Adrenal gland (tissue), 9 donors: ENCODE measurements at regions not wholly inside any gene's neighbourhood (a gene's known extent, or its start where the extent isn't known, plus 50 kb on each side); places are given as distances from the start of the nearest gene placed in this dataset.

Experiments used
- DNase-seq, 7 donors: peaks; one replicate each; pipeline ENCODE4 v3.0.0-alpha.2; 2019 to 2020
- H3K27ac ChIP-seq, 5 donors: fragments of 200-600 bp; sonication (generic) in 4 of 5; 1 replicate in 3 of 5; 2 replicates in 2 of 5; pipeline versions ENCODE4 v1.5.1 to v1.8.0; 2016 to 2020; ENCODE audit warnings: mild to moderate bottlenecking in 1 of 5
- H3K27me3 ChIP-seq: fragments of 200-600 bp; 2 replicates; pipeline ENCODE4 v1.8.0; 2021
- H3K36me3 ChIP-seq, 2 donors: fragments of 200-600 bp; replicated peaks in 1 of 2; 1 replicate in 1 of 2; 2 replicates in 1 of 2; pipeline versions ENCODE4 v1.5.1 to v1.8.0; 2018 to 2022
- H3K4me1 ChIP-seq, 2 donors: fragments of 200-600 bp; replicated peaks in 1 of 2; 1 replicate in 1 of 2; 2 replicates in 1 of 2; pipeline versions ENCODE4 v1.5.1 to v1.8.0; 2018 to 2021
- H3K4me3 ChIP-seq, 4 donors: fragments of 200-600 bp; sonication (generic) in 3 of 4; one replicate each; pipeline ENCODE4 v1.5.1; 2016 to 2018
- H3K9me3 ChIP-seq, 3 donors: fragments of 200-600 bp; sonication (generic) in 1 of 3; replicated peaks in 1 of 3; 1 replicate in 2 of 3; 2 replicates in 1 of 3; pipeline versions ENCODE4 v1.5.1 to v1.8.0; 2016 to 2021
- POLR2A ChIP-seq, 2 donors: fragments of 450-650 bp; IDR thresholded peaks; one replicate each; pipeline ENCODE4 v1.6.1; 2017; ENCODE audit warnings: antibody characterized with exemption in 2 of 2, mild to moderate bottlenecking in 2 of 2, moderate library complexity in 1 of 2
- WGBS, 4 donors: extraction: QIAGEN DNeasy Blood & Tissue Kit in 2 of 4; methylation state at CpG; one replicate each; pipeline versions ENCODE4 v1.1.5 to v1.1.7; 2013 to 2017; 5-methylcytosine and 5-hydroxymethylcytosine counted together
- intact Hi-C, 2 donors: fragments of 100-400 bp; cut with DNase I; formaldehyde crosslinking; loops; one replicate each; pipeline versions ENCODE4 v1.14.1 to v1.15.0; 2022 to 2023
- TF ChIP-seq, protein P1 (sequence below), 6 experiments: fragments of 450-650 bp in 4 of 6; fragments of 200-600 bp in 2 of 6; sonication (generic) in 1 of 6; IDR thresholded peaks; 1 replicate in 5 of 6; 2 replicates in 1 of 6; pipeline versions ENCODE4 v1.5.1 to v1.8.0; 2016 to 2021; ENCODE audit warnings: antibody characterized with exemption in 6 of 6, mild to moderate bottlenecking in 2 of 6, moderate library complexity in 1 of 6
- donor health status: healthy with polysubstance abuse.
- donor health status: Bipolar disorder and iron deficiency.
- donor health status: DM: yes; HTN: yes; CAD: no.
- donor health status: DM: no; HTN: no; CAD: no.
- donor health status: DM: no; HTN: no; CAD: no.

DNA sequence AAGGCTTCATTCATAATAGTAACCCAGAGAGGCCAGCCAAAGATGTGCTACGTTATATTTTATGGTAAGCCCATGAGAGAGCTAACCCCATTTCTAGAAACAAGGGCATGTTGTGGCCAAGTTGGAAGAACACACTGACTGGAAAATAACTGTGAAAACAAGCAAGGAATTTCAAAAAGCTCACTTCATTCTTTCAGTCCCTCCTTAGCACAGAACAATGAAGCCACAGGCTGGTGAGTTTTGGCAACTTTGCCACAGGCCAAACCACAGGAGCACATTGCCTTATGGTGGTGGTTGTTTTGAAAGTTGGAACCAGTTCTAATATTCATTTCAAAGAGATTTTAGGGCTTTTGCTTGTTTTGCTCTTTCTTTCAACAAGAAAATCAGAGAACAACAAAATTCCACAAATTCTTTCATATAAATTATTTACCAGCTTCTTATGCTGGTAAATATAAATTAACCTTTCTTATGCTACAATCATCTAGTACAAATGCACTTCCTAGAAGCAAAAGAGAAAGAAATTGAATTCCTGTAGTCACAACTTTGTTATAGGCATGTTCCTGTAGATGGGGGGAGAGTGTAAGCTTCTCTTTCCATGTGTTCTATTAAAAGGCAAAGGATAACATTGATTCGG lies 225.4 kb upstream of the RFX3 start:
- TF ChIP-seq POLR2A (IDR thresholded peaks at IDR 0.05): no peak
- TF ChIP-seq, protein P1, sequence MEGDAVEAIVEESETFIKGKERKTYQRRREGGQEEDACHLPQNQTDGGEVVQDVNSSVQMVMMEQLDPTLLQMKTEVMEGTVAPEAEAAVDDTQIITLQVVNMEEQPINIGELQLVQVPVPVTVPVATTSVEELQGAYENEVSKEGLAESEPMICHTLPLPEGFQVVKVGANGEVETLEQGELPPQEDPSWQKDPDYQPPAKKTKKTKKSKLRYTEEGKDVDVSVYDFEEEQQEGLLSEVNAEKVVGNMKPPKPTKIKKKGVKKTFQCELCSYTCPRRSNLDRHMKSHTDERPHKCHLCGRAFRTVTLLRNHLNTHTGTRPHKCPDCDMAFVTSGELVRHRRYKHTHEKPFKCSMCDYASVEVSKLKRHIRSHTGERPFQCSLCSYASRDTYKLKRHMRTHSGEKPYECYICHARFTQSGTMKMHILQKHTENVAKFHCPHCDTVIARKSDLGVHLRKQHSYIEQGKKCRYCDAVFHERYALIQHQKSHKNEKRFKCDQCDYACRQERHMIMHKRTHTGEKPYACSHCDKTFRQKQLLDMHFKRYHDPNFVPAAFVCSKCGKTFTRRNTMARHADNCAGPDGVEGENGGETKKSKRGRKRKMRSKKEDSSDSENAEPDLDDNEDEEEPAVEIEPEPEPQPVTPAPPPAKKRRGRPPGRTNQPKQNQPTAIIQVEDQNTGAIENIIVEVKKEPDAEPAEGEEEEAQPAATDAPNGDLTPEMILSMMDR (IDR thresholded peaks at IDR 0.05): no peak
- H3K27me3 ChIP-seq: no peaks in the 10 kb centered on the region
- H3K9me3 ChIP-seq: no peaks in the 10 kb centered on the region
- WGBS, 4 donors: 70 to 73% (median 71%) methylated on average over 2 of the region's 2 CpGs
- intact Hi-C loops: no loop called here
- H3K36me3 ChIP-seq: no peaks in the 10 kb centered on the region
- no peak overlapping the region for H3K4me3 ChIP-seq
- DNase-seq: no peak
- no peak overlapping the region for H3K27ac ChIP-seq
- H3K4me1 ChIP-seq: no peaks in the 10 kb centered on the region

DNA sequence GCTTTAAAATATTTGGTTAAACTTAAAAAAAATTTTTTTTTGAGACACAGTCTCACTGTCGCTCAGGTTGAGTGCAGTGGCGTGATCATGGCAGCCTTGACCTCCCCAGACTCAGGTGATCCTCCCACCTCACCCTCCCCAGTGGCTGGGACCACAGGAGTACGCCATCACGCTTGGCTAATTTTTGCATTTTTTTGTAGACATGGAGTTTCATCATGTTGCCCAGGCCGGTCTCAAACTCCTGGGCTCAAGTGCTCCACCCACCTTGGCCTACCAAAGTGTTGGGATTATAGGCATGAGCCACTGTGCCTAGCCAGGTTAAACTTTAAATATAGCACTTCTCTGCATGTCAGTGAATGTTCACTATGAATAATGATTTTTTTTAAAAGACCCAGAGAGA lies 224.5 kb upstream of the RFX3 start:
- no peaks in the 10 kb centered on the region for H3K4me1 ChIP-seq
- H3K9me3 ChIP-seq: no peaks in the 10 kb centered on the region
- intact Hi-C loops: no loop called here
- WGBS, 4 donors: 76 to 84% (median 79%) methylated on average over 5 of the region's 5 CpGs
- H3K27me3 ChIP-seq: no peaks in the 10 kb centered on the region
- no peaks in the 10 kb centered on the region for H3K36me3 ChIP-seq
- TF ChIP-seq, protein P1 (IDR thresholded peaks at IDR 0.05): no peak
- TF ChIP-seq POLR2A (IDR thresholded peaks at IDR 0.05): no peak
- H3K4me3 ChIP-seq: no peak overlapping the region
- DNase-seq: no peak
- no peak overlapping the region for H3K27ac ChIP-seq

DNA sequence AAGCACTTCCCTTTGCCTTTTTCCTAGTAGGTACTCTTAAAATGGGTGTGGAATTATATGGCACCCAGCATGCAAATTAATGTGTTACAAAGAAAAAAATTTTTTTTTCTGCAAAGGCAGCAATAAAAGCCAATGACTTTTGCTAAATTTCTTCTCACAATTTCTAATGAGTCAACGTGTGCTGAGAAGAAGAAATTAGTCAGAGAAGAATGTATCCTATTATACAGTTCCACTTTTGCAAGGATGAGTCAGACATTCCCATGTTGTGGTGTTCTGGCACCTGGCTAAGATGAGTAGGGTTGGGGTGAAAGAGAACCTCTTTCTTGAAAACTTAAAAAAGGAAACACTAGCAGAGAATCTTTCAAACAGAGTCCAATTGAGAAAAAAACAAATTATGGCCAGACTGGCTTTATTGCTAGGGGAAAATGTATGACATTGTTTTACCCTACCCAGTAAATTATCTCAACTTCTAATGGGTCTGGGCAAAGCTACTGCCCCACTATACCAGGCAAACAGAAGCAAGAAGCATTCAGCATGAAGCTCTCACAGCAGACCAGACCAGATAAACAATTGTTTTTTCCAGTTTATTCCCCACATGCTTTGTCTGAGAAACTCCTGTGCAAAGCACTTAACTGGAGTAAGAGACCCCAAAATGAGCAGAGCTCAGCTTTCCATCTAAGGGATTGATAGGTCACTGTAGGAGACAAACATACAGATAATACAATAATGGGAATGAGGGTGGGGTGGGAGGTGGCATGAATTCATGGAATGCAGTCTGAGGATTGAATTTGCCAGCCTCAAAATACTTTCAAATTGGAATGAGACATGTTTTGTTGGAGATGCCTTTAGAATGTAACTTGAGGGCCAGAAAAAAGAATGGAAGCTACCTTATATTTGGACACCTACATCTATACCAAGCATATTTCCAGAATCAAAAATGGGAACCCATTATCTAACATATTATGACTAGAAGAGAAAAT lies 220.8 kb upstream of the RFX3 start:
- no peaks in the 10 kb centered on the region for H3K27me3 ChIP-seq
- peak in 2 of 7 donors; percentile 18 to 28 for DNase-seq
- no peak overlapping the region for H3K27ac ChIP-seq
- intact Hi-C loops: no loop called here
- TF ChIP-seq, protein P1 (IDR thresholded peaks at IDR 0.05): no peak
- no peak for TF ChIP-seq POLR2A (IDR thresholded peaks at IDR 0.05)
- no peaks in the 10 kb centered on the region for H3K9me3 ChIP-seq
- WGBS, 4 donors: 17 to 31% (median 25%) methylated on average over 1 of the region's 1 CpG
- no peak overlapping the region for H3K4me3 ChIP-seq
- no peaks in the 10 kb centered on the region for H3K36me3 ChIP-seq
- H3K4me1 ChIP-seq: no peaks in the 10 kb centered on the region

DNA sequence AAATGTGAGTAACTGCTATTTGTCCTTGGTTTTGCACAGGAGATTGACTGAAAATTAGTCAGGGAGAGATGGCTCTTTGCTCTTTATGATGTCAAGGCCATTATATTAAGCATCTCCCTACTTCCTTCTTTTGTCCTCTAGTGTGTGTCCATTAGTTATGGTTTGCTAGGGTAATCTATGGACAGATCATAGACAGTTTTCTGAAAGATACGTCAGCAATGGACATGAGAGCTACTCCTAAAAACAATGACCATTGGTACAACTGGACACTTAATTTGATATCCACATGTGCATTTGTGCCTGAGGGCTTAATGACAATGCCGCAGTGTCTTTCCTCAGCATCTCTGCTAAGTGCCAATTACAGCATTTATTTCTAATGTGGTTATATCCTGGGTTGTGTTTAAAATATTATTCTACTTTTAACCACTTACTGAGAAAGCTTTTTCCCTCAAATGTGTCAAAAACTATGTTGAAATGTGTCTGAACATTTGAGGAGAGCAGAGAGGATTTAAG lies 218.2 kb upstream of the RFX3 start:
- Histone ChIP-seq H3K4me3 (no peak overlapping the region), H3K27ac (no peak overlapping the region), H3K36me3 (no peaks in the 10 kb centered on the region), H3K4me1 (no peaks in the 10 kb centered on the region), H3K27me3 (no peaks in the 10 kb centered on the region), H3K9me3 (no peaks in the 10 kb centered on the region)
- intact Hi-C loops: no loop called here
- TF ChIP-seq, protein P1 (IDR thresholded peaks at IDR 0.05): no peak
- TF ChIP-seq POLR2A (IDR thresholded peaks at IDR 0.05): no peak
- peak in 1 of 7 donors; percentile 56 for DNase-seq
- 81 to 92% (median 87%) methylated on average over 2 of the region's 2 CpGs for WGBS, 4 donors
